Urinary bladder (tissue), 3 donors: ENCODE measurements at regions not wholly inside any gene's neighbourhood (a gene's known extent, or its start where the extent isn't known, plus 50 kb on each side); places are given as distances from the start of the nearest gene placed in this dataset.

Experiments used
- DNase-seq: peaks from one replicate; pipeline ENCODE4 v3.0.0-alpha.2; 2015; ENCODE audit errors: extremely low spot score
- H3K27ac ChIP-seq: one replicate; pipeline ENCODE4 v1.5.1; 2013; ENCODE audit warnings: low read depth, mild to moderate bottlenecking, moderate library complexity
- H3K36me3 ChIP-seq: one replicate; pipeline ENCODE4 v1.6.1; 2013; ENCODE audit warnings: mild to moderate bottlenecking, moderate library complexity; ENCODE audit not compliant: insufficient read depth
- H3K4me1 ChIP-seq: one replicate; pipeline ENCODE4 v1.6.1; 2013; ENCODE audit warnings: mild to moderate bottlenecking, moderate library complexity; ENCODE audit not compliant: insufficient read depth
- H3K4me3 ChIP-seq: one replicate; pipeline ENCODE4 v1.5.1; 2013; ENCODE audit warnings: low read depth, low read length
- WGBS: extraction: QIAGEN DNeasy Blood & Tissue Kit; methylation state at CpG from one replicate; pipeline ENCODE4 v1.1.7; 2013; 5-methylcytosine and 5-hydroxymethylcytosine counted together
- donor health status: healthy with polysubstance abuse.
- donor health status: healthy.

DNA sequence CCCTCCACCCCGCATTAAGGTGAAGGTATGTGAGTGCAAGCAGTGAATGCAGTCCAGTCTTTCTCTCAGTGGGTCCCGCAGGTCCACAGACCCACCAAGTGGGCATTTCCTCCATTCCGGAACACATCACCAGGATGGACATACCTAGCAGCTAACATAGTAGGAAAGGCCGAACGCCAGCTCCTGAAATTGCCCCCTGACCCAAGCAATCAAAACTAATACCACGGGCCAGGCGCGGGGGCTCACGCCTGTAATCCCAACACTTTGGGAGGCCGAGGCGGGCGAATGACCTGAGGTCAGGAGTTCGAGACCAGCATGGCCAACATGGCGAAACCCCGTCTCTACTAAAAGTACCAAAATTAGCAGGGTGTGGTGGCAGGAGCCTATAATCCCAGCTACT lies 71.7 kb upstream of the VSTM2B start:
- no peak for DNase-seq
- 92% methylated on average over 15 of the region's 15 CpGs for WGBS
- Histone ChIP-seq H3K27ac (no peak overlapping the region), H3K36me3 (no peaks in the 10 kb centered on the region), H3K4me3 (no peak overlapping the region), H3K4me1 (no peaks in the 10 kb centered on the region)

DNA sequence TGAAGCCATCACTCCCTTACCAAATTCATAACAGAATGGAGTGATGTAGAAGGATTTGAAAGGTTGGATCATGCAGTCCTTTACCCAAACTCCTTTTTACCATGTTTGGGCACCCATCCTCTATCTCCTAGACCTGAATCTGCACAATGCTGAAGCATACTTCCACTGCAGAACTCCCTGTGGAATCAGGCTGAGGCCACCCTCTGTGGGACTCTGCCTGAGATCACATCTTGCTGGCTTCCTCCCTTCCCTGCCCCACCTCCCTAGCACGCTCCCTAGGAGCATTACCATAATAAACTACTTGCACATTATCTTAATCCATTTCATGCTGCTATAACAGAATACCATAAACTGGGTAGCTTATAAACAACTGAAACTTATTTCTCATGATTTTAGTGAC lies 68.4 kb upstream of the VSTM2B start:
- no peak overlapping the region for H3K27ac ChIP-seq
- 78% methylated on average over 1 of the region's 1 CpG for WGBS
- no peak overlapping the region for H3K4me3 ChIP-seq
- H3K36me3 ChIP-seq, result no peaks in the 10 kb centered on the region
- H3K4me1 ChIP-seq, result no peaks in the 10 kb centered on the region
- DNase-seq, result no peak

DNA sequence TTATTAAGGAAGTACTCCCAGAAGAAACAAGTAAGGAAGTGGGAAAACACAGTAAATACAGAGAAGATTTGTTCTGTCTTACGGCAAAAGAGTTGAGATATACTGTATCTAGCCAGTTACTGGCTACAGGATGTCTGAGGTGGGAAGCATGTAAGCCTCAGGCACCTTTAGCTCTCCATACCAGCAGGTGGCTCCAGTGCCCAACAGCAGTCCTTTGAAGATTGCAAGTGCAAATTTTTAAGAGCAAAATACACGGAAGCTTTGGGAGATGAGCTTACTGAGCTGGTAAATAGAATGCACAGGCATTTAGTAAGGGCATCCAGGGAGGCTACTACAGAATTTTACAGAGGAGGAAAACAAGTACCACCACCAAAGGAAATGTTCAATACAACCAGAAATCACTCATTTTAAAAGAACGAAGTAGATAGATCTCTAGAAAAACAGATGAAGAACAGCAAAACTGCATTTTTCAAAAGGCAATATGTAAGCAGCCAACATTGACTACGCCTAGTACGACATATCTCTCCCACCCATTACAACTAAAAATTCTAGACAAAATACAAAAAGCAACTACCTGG lies 57.9 kb upstream of the VSTM2B start:
- WGBS, result 63% methylated on average over 5 of the region's 5 CpGs
- Histone ChIP-seq H3K4me3 (no peak overlapping the region), H3K4me1 (no peaks in the 10 kb centered on the region), H3K27ac (no peak overlapping the region), H3K36me3 (no peaks in the 10 kb centered on the region)
- DNase-seq, result no peak

DNA sequence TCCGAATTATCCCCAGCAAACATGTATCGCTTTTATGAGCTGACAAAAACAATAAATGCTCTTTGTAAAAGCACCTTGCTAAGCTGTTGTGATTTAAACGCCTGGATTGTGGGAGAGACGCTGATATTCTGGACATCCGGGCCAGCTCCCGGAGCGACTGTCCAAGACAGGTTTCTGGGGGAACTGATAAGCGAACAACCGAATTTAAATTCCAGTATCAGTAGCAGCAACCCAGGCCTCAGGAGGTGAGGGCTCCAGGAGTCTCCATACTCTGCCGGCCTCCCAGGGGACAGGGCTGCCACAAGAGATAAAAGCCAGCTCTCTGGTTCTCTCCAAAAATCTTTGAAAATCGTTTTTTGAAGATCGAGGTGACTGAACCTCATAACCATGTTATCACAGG lies 50.3 kb upstream of the VSTM2B start:
- no peak for DNase-seq
- Histone ChIP-seq H3K36me3 (no peaks in the 10 kb centered on the region), H3K4me3 (no peak overlapping the region), H3K27ac (no peak overlapping the region), H3K4me1 (no peaks in the 10 kb centered on the region)
- 43% methylated on average over 12 of the region's 12 CpGs for WGBS
